Upper lobe of left lung (tissue), 4 donors: ENCODE measurements at regions not wholly inside any gene's neighbourhood (a gene's known extent, or its start where the extent isn't known, plus 50 kb on each side); places are given as distances from the start of the nearest gene placed in this dataset.

Source experiments
- CTCF ChIP-seq, 6 experiments: fragments of 450-650 bp in 4 of 6; fragments of 200-600 bp in 2 of 6; sonication (generic) in 2 of 6; IDR thresholded peaks; one replicate each; pipeline ENCODE4 v1.5.1; 2016 to 2019; ENCODE audit warnings: antibody characterized with exemption in 6 of 6
- POLR2AphosphoS5 ChIP-seq, 2 donors: sonication (generic); formaldehyde crosslinking; IDR thresholded peaks; one replicate each; pipeline ENCODE4 v1.5.1; 2017; ENCODE audit warnings: antibody characterized with exemption in 2 of 2

GRCh38 chr15:94934440-94934839, 703.1 kb downstream of the MCTP2 start:
- TF ChIP-seq CTCF (IDR thresholded peaks at IDR 0.05) (no peak), POLR2AphosphoS5 (IDR thresholded peaks at IDR 0.05) (no peak)
